GM23338 (cell line): ENCODE measurements at regions not wholly inside any gene's neighbourhood (a gene's known extent, or its start where the extent isn't known, plus 50 kb on each side); places are given as distances from the start of the nearest gene placed in this dataset.

Experiments
- ATAC-seq: fragments of 200-7000 bp; cut with Tn5 transposase; 3 replicates; pipeline ENCODE4 v1.9.1; 2020
- DNase-seq: peaks from one replicate; pipeline ENCODE4 v3.0.0-alpha.2; 2015; ENCODE audit warnings: low spot score
- H2AFZ ChIP-seq: fragments of 200-600 bp; sonication (generic); 2 replicates; pipeline ENCODE4 v1.8.0; 2016; ENCODE audit warnings: antibody characterized with exemption, mild to moderate bottlenecking, moderate library complexity
- H3F3A ChIP-seq: fragments of 200-600 bp; sonication (generic); replicated peaks from 2 replicates; pipeline ENCODE4 v1.8.0; 2017; ENCODE audit warnings: antibody characterized with exemption, mixed run types, low read depth
- H3K27ac ChIP-seq: fragments of 200-600 bp; sonication (generic); 2 replicates; pipeline ENCODE4 v1.6.1; 2016; ENCODE audit warnings: low read depth
- H3K27me3 ChIP-seq: fragments of 200-600 bp; sonication (generic); 2 replicates; pipeline ENCODE4 v1.8.0; 2016; ENCODE audit warnings: mild to moderate bottlenecking, mixed run types, moderate library complexity; ENCODE audit not compliant: insufficient read depth
- H3K36me3 ChIP-seq: fragments of 200-600 bp; sonication (generic); 2 replicates; pipeline ENCODE4 v1.8.0; 2016; ENCODE audit warnings: mild to moderate bottlenecking; ENCODE audit not compliant: insufficient read depth
- H3K4me1 ChIP-seq: fragments of 200-600 bp; sonication (generic); 2 replicates; pipeline ENCODE4 v1.8.0; 2016; ENCODE audit warnings: mild to moderate bottlenecking, moderate library complexity; ENCODE audit not compliant: insufficient read depth
- H3K4me2 ChIP-seq: fragments of 200-600 bp; sonication (generic); 2 replicates; pipeline ENCODE4 v1.7.1; 2017; ENCODE audit warnings: mixed run types
- H3K4me3 ChIP-seq: fragments of 200-600 bp; sonication (generic); 2 replicates; pipeline ENCODE4 v1.6.1; 2016; ENCODE audit warnings: mixed run types
- H3K79me2 ChIP-seq: fragments of 200-600 bp; sonication (generic); replicated peaks from 2 replicates; pipeline ENCODE4 v1.8.0; 2017; ENCODE audit warnings: mild to moderate bottlenecking; ENCODE audit not compliant: insufficient read depth
- H3K9me2 ChIP-seq: fragments of 200-600 bp; sonication (generic); 2 replicates; pipeline ENCODE4 v1.8.0; 2017; ENCODE audit not compliant: insufficient read depth
- H4K20me1 ChIP-seq: fragments of 200-600 bp; sonication (generic); replicated peaks from 2 replicates; pipeline ENCODE4 v1.8.0; 2017; ENCODE audit warnings: mild to moderate bottlenecking; ENCODE audit not compliant: insufficient read depth
- H3K27ac Mint-ChIP-seq: 2 replicates; pipeline ENCODE4 v1.8.0; 2020; ENCODE audit warnings: inconsistent platforms, mild to moderate bottlenecking, moderate library complexity, mixed read lengths
- H3K27me3 Mint-ChIP-seq: 3 replicates; pipeline ENCODE4 v1.8.0; 2022; ENCODE audit warnings: low read depth, mild to moderate bottlenecking, moderate library complexity, mixed read lengths, inconsistent platforms; ENCODE audit not compliant: insufficient read depth, poor library complexity
- H3K36me3 Mint-ChIP-seq: 3 replicates; pipeline ENCODE4 v1.8.0; 2021; ENCODE audit warnings: low read depth, mild to moderate bottlenecking, inconsistent platforms, moderate library complexity, mixed read lengths
- H3K4me1 Mint-ChIP-seq: 3 replicates; pipeline ENCODE4 v1.8.0; 2020; ENCODE audit warnings: mild to moderate bottlenecking, inconsistent platforms, mixed read lengths
- H3K4me3 Mint-ChIP-seq: 3 replicates; pipeline ENCODE4 v1.8.0; 2021; ENCODE audit warnings: moderate library complexity, mild to moderate bottlenecking, inconsistent platforms, mixed read lengths
- H3K9me3 Mint-ChIP-seq: 3 replicates; pipeline ENCODE4 v1.8.0; 2020; ENCODE audit warnings: moderate library complexity, mild to moderate bottlenecking, inconsistent platforms, mixed read lengths
- CREB1 ChIP-seq: fragments of 250-450 bp; sonication (Bioruptor Pico); IDR thresholded peaks from 2 replicates; pipeline ENCODE4 v1.5.0; 2020; ENCODE audit warnings: low read depth, mild to moderate bottlenecking, moderate library complexity
- ETS1 ChIP-seq: IDR thresholded peaks from 2 replicates; pipeline ENCODE4 v1.6.1; 2016; ENCODE audit warnings: antibody characterized with exemption
- EZH2 ChIP-seq: fragments of 200-600 bp; sonication (generic); IDR thresholded peaks from one replicate; pipeline ENCODE4 v1.8.0; 2017; ENCODE audit warnings: antibody characterized with exemption, mild to moderate bottlenecking, low read depth; ENCODE audit not compliant: unreplicated experiment
- EZH2phosphoT487 ChIP-seq: fragments of 200-600 bp; sonication (generic); IDR thresholded peaks from one replicate; pipeline ENCODE4 v1.8.1; 2018; ENCODE audit warnings: antibody characterized with exemption; ENCODE audit not compliant: unreplicated experiment
- JUNB ChIP-seq: IDR thresholded peaks from one replicate; pipeline ENCODE4 v1.6.1; 2016; ENCODE audit warnings: antibody characterized with exemption; ENCODE audit not compliant: unreplicated experiment
- POLR2AphosphoS5 ChIP-seq: IDR thresholded peaks from 2 replicates; pipeline ENCODE4 v1.6.1; 2016; ENCODE audit warnings: antibody characterized with exemption, low read depth
- REST ChIP-seq: IDR thresholded peaks from one replicate; pipeline ENCODE4 v1.6.1; 2018; ENCODE audit warnings: antibody characterized with exemption; ENCODE audit not compliant: unreplicated experiment
- STAT1 ChIP-seq: IDR thresholded peaks from one replicate; pipeline ENCODE4 v1.6.1; 2016; ENCODE audit warnings: antibody characterized with exemption; ENCODE audit not compliant: unreplicated experiment
- ZNF114 ChIP-seq: fragments of 250-450 bp; sonication (Bioruptor Pico); IDR thresholded peaks from 2 replicates; pipeline ENCODE4 v1.5.0; 2020; ENCODE audit warnings: mild to moderate bottlenecking, moderate library complexity
- ZNF331 ChIP-seq: fragments of 250-450 bp; sonication (Bioruptor Pico); IDR thresholded peaks from 2 replicates; pipeline ENCODE4 v1.5.0; 2020; ENCODE audit warnings: low read depth, mild to moderate bottlenecking, moderate library complexity
- ZNF462 ChIP-seq: fragments of 250-450 bp; sonication (Bioruptor Pico); IDR thresholded peaks from 2 replicates; pipeline ENCODE4 v1.5.0; 2020; ENCODE audit warnings: mild to moderate bottlenecking, moderate library complexity

- TF ChIP-seq ZNF462 (CRISPR knock-in tag) (no peak), STAT1 (no peak), CREB1 (CRISPR knock-in tag) (no peak), ZNF331 (no peak), EZH2phosphoT487 (no peak), ETS1 (no peak)
Observed at GRCh38 chr11:92002568-92002967, 222.1 kb upstream of the FAT3 start (continued).

GRCh38 chr11:91998481-91998880, 226.1 kb upstream of the FAT3 start:
- Histone ChIP-seq H3K36me3 (no peaks in the 10 kb centered on the region), H4K20me1 (no peaks in the 10 kb centered on the region), H3F3A (no peaks in the 10 kb centered on the region), H3K79me2 (no peaks in the 10 kb centered on the region), H3K4me1 (peaks cover 7% of the 10 kb centered on the region), H3K27me3 (no peaks in the 10 kb centered on the region), H3K9me2 (no peaks in the 10 kb centered on the region; the same call in 1 of the 2 replicates), H3K27ac (no peak overlapping the region), H3K4me2 (no peak overlapping the region), H3K4me3 (no peak overlapping the region), H2AFZ (peak overlapping the region; percentile 45; the same call in 1 of the 2 replicates)
- Mint-ChIP-seq H3K4me3 (no peak overlapping the region), H3K27ac (no peak overlapping the region), H3K4me1 (peaks cover 7% of the 10 kb centered on the region; the same call in 2 of the 3 replicates), H3K27me3 (peaks cover 4% of the 10 kb centered on the region), H3K36me3 (no peaks in the 10 kb centered on the region), H3K9me3 (no peaks in the 10 kb centered on the region)
- ATAC-seq: no peak
- no peak for DNase-seq
- no peak for TF ChIP-seq ZNF114 (CRISPR knock-in tag)
- no peak for TF ChIP-seq ZNF331
- no peak for TF ChIP-seq JUNB
- no peak for TF ChIP-seq EZH2phosphoT487
- TF ChIP-seq REST: no peak
- TF ChIP-seq ETS1: no peak
- no peak for TF ChIP-seq STAT1
- TF ChIP-seq EZH2: no peak
- TF ChIP-seq POLR2AphosphoS5: no peak
